Vagina (tissue), 2 donors: ENCODE measurements at regions not wholly inside any gene's neighbourhood (a gene's known extent, or its start where the extent isn't known, plus 50 kb on each side); places are given as distances from the start of the nearest gene placed in this dataset.

Source experiments
- DNase-seq, 2 donors: peaks; one replicate each; pipeline ENCODE4 v3.0.0-alpha.2; 2017; ENCODE audit errors: extremely low spot score in 2 of 2
- H3K27ac ChIP-seq: fragments of 200-600 bp; sonication (generic); one replicate; pipeline ENCODE4 v1.5.1; 2019
- H3K27me3 ChIP-seq: fragments of 200-600 bp; sonication (generic); one replicate; pipeline ENCODE4 v1.5.1; 2019
- H3K36me3 ChIP-seq, 2 donors: fragments of 200-600 bp; sonication (generic); one replicate each; pipeline ENCODE4 v1.5.1; 2017 to 2019
- H3K4me1 ChIP-seq: fragments of 200-600 bp; sonication (generic); one replicate; pipeline ENCODE4 v1.5.1; 2019
- H3K4me3 ChIP-seq, 2 donors: fragments of 200-600 bp; sonication (generic); 1 replicate in 1 of 2; 2 replicates in 1 of 2; pipeline ENCODE4 v1.5.1; 2016 to 2019
- H3K9me3 ChIP-seq: fragments of 200-600 bp; sonication (generic); one replicate; pipeline ENCODE4 v1.5.1; 2019
- CTCF ChIP-seq, 3 experiments: fragments of 450-650 bp in 2 of 3; fragments of 200-600 bp in 1 of 3; sonication (generic) in 1 of 3; IDR thresholded peaks; one replicate each; pipeline ENCODE4 v1.5.1; 2017 to 2019; ENCODE audit warnings: antibody characterized with exemption in 3 of 3, mild to moderate bottlenecking in 2 of 3, moderate library complexity in 2 of 3
- POLR2A ChIP-seq, 2 donors: fragments of 450-650 bp; IDR thresholded peaks; one replicate each; pipeline ENCODE4 v1.6.1; 2017; ENCODE audit warnings: antibody characterized with exemption in 2 of 2, mild to moderate bottlenecking in 2 of 2, moderate library complexity in 2 of 2
- POLR2AphosphoS5 ChIP-seq, 2 donors: sonication (generic); formaldehyde crosslinking; IDR thresholded peaks; one replicate each; pipeline ENCODE4 v1.9.0; 2017; ENCODE audit warnings: antibody characterized with exemption in 2 of 2, mild to moderate bottlenecking in 2 of 2, low read depth in 1 of 2; ENCODE audit not compliant: insufficient read depth in 1 of 2
- intact Hi-C: fragments of 100-400 bp; cut with DNase I; formaldehyde crosslinking; loops from one replicate; pipeline ENCODE4 v1.15.1; 2023

- TF ChIP-seq POLR2AphosphoS5 (IDR thresholded peaks at IDR 0.05; ENCODE audit: insufficient read depth in 1 of 2, low read depth in 1 of 2) (no peak), CTCF (IDR thresholded peaks at IDR 0.05) (peak; percentile 67 to 86 (median 82))
- no peaks in the 10 kb centered on the region for H3K36me3 ChIP-seq
- H3K4me1 ChIP-seq: no peaks in the 10 kb centered on the region
- no peaks in the 10 kb centered on the region for H3K9me3 ChIP-seq
- no peak overlapping the region for H3K4me3 ChIP-seq
- intact Hi-C loops: loop anchor here (5.0 kb wide), 1 partner anchor 75 kb away; no protein-coding TSS in a partner anchor
- H3K27ac ChIP-seq: no peak overlapping the region
- no peak for DNase-seq
- no peaks in the 10 kb centered on the region for H3K27me3 ChIP-seq
Measured at GRCh38 chr6:148177589-148178233, 164.9 kb upstream of the SASH1 start.

- Histone ChIP-seq H3K9me3 (no peaks in the 10 kb centered on the region), H3K27me3 (no peaks in the 10 kb centered on the region), H3K36me3 (no peaks in the 10 kb centered on the region), H3K4me1 (no peaks in the 10 kb centered on the region), H3K27ac (no peak overlapping the region), H3K4me3 (no peak overlapping the region)
- DNase-seq: no peak
- no peak for TF ChIP-seq POLR2AphosphoS5 (IDR thresholded peaks at IDR 0.05; ENCODE audit: insufficient read depth in 1 of 2, low read depth in 1 of 2)
- no peak for TF ChIP-seq CTCF (IDR thresholded peaks at IDR 0.05)
- no peak for TF ChIP-seq POLR2A (IDR thresholded peaks at IDR 0.05)
- intact Hi-C loops: loop anchor here (5.0 kb wide), 2 partner anchors 73 to 283 kb away; no protein-coding TSS in a partner anchor
Measured at GRCh38 chr6:148179786-148180185, 162.9 kb upstream of the SASH1 start.

GRCh38 chr6:148182378-148182777 lies 160.3 kb upstream of the SASH1 start:
- DNase-seq: no peak
- no peaks in the 10 kb centered on the region for H3K27me3 ChIP-seq
- no peaks in the 10 kb centered on the region for H3K9me3 ChIP-seq
- H3K27ac ChIP-seq: no peak overlapping the region
- H3K4me3 ChIP-seq: no peak overlapping the region
- no peak for TF ChIP-seq POLR2A (IDR thresholded peaks at IDR 0.05)
- no peak for TF ChIP-seq CTCF (IDR thresholded peaks at IDR 0.05)
- TF ChIP-seq POLR2AphosphoS5 (IDR thresholded peaks at IDR 0.05; ENCODE audit: insufficient read depth in 1 of 2, low read depth in 1 of 2): no peak
- no peaks in the 10 kb centered on the region for H3K36me3 ChIP-seq
- intact Hi-C loops: loop anchor here (5.0 kb wide), 1 partner anchor 280 kb away; no protein-coding TSS in a partner anchor
- H3K4me1 ChIP-seq: peaks cover 7% of the 10 kb centered on the region

DNA sequence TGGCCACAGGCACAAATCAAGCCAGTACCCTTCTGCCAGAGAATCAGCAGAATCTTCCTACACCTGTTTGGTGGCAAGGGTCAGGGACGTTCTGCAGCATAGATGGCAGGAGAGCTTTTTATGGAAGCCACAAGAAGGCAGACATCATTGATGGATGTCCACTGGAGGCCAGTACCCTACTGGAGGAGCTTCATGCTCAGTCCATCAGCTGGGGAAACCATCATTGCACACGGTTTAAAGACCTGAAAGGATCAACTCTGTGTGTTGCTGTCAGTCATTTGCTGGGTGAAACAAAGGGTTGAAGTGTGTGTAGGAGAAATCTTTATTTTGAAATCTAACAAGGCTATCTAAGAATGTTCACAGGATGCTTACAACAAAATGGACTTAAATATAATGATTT lies 158.9 kb upstream of the SASH1 start:
- Histone ChIP-seq H3K4me3 (no peak overlapping the region), H3K36me3 (no peaks in the 10 kb centered on the region), H3K4me1 (peaks cover 7% of the 10 kb centered on the region), H3K27me3 (no peaks in the 10 kb centered on the region), H3K9me3 (no peaks in the 10 kb centered on the region), H3K27ac (no peak overlapping the region)
- DNase-seq: no peak
- no peak for TF ChIP-seq CTCF (IDR thresholded peaks at IDR 0.05)
- TF ChIP-seq POLR2A (IDR thresholded peaks at IDR 0.05): no peak
- no peak for TF ChIP-seq POLR2AphosphoS5 (IDR thresholded peaks at IDR 0.05; ENCODE audit: insufficient read depth in 1 of 2, low read depth in 1 of 2)
- intact Hi-C loops: loop anchor here (5.0 kb wide), 1 partner anchor 279 kb away; no protein-coding TSS in a partner anchor

DNA sequence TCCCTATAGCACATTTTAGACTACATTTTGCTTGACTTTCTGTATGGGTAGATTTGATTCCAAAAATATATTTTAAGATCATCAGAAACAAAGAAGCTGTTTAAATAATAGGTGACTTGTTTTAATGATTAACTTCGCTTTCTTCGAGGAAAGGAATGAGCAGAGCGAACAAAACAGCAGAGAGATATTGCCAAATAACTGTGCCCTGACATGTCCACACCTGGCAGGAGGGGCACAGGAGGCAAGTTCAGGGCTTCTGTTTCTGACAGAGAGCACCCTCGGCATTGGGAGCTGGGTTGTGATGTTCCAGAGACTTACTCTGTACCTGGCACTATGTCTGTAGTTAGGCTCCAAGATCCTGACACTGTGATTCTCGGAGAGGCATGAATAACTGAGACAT lies 155.7 kb upstream of the SASH1 start:
- TF ChIP-seq POLR2A (IDR thresholded peaks at IDR 0.05) (no peak), CTCF (IDR thresholded peaks at IDR 0.05) (no peak), POLR2AphosphoS5 (IDR thresholded peaks at IDR 0.05; ENCODE audit: insufficient read depth in 1 of 2, low read depth in 1 of 2) (no peak)
- intact Hi-C loops: no loop called here
- no peak for DNase-seq
- Histone ChIP-seq H3K27me3 (no peaks in the 10 kb centered on the region), H3K4me1 (peaks cover 31% of the 10 kb centered on the region), H3K9me3 (no peaks in the 10 kb centered on the region), H3K27ac (no peak overlapping the region), H3K36me3 (no peaks in the 10 kb centered on the region), H3K4me3 (no peak overlapping the region)
